ENCODE measurements at regions not wholly inside any gene's neighbourhood (a gene's known extent, or its start where the extent isn't known, plus 50 kb on each side); places are given as distances from the start of the nearest gene placed in this dataset.

DNA sequence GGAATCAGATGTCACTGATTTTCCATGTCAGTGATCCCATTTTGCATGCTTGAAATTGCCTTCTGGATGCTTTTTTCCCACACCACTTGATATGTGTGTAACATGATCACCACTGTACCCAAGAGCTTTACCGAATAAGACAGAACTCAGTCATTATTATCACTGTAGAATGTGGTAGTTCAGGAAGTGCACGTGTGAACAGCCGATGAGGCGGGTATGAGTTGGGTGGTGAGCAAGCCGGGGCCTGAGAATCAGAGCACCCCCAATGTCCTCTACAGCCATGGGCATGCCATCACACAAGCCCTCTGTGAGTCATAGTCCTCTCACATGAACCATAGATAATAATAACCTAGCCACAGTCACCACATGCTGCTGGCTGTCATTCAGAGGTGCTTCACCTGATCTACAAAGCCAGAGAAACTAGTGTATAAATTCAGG lies 470.8 kb downstream of the SOX2 start:
- TF ChIP-seq POLR2A (IDR thresholded peaks at IDR 0.05): no peak
- TF ChIP-seq, protein P1, sequence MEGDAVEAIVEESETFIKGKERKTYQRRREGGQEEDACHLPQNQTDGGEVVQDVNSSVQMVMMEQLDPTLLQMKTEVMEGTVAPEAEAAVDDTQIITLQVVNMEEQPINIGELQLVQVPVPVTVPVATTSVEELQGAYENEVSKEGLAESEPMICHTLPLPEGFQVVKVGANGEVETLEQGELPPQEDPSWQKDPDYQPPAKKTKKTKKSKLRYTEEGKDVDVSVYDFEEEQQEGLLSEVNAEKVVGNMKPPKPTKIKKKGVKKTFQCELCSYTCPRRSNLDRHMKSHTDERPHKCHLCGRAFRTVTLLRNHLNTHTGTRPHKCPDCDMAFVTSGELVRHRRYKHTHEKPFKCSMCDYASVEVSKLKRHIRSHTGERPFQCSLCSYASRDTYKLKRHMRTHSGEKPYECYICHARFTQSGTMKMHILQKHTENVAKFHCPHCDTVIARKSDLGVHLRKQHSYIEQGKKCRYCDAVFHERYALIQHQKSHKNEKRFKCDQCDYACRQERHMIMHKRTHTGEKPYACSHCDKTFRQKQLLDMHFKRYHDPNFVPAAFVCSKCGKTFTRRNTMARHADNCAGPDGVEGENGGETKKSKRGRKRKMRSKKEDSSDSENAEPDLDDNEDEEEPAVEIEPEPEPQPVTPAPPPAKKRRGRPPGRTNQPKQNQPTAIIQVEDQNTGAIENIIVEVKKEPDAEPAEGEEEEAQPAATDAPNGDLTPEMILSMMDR (IDR thresholded peaks at IDR 0.05): no peak

Data from testis (tissue), 2 donors.